H9 (cell line): ENCODE measurements at regions not wholly inside any gene's neighbourhood (a gene's known extent, or its start where the extent isn't known, plus 50 kb on each side); places are given as distances from the start of the nearest gene placed in this dataset.

ENCODE experiments used
- DNase-seq: peaks from one replicate; pipeline ENCODE4 v3.0.0-alpha.2; 2017
- H2AFZ ChIP-seq: one replicate; pipeline ENCODE4 v1.6.1; 2013; ENCODE audit warnings: mild to moderate bottlenecking, low read length, control low read depth, moderate library complexity
- H2AK5ac ChIP-seq: 2 replicates; pipeline ENCODE4 v1.6.1; 2013; ENCODE audit warnings: low read length, control low read depth, mixed read lengths; ENCODE audit not compliant: insufficient read length
- H2BK120ac ChIP-seq: one replicate; pipeline ENCODE4 v1.6.1; 2013; ENCODE audit warnings: low read depth, mild to moderate bottlenecking, low read length, control low read depth, inconsistent platforms; ENCODE audit not compliant: poor library complexity, severe bottlenecking
- H2BK12ac ChIP-seq: 2 replicates; pipeline ENCODE4 v1.6.1; 2013; ENCODE audit warnings: low read length, control low read depth, mixed read lengths, low read depth; ENCODE audit not compliant: insufficient read length
- H2BK15ac ChIP-seq: 2 replicates; pipeline ENCODE4 v1.6.1; 2013; ENCODE audit warnings: low read depth, low read length, control low read depth
- H2BK20ac ChIP-seq: one replicate; pipeline ENCODE4 v1.6.1; 2013; ENCODE audit warnings: low read depth, mild to moderate bottlenecking, low read length, control low read depth, inconsistent platforms; ENCODE audit not compliant: poor library complexity, severe bottlenecking
- H2BK5ac ChIP-seq: 2 replicates; pipeline ENCODE4 v1.6.1; 2013; ENCODE audit warnings: low read length, control low read depth, mixed read lengths; ENCODE audit not compliant: insufficient read length
- H3K14ac ChIP-seq: 2 replicates; pipeline ENCODE4 v1.6.1; 2013; ENCODE audit warnings: low read length, control low read depth; ENCODE audit not compliant: insufficient read depth
- H3K18ac ChIP-seq: 2 replicates; pipeline ENCODE4 v1.6.1; 2013; ENCODE audit warnings: low read depth, mild to moderate bottlenecking, mixed read lengths, low read length, control low read depth; ENCODE audit not compliant: insufficient read length
- H3K23ac ChIP-seq: 2 replicates; pipeline ENCODE4 v1.6.1; 2013; ENCODE audit warnings: low read length, control low read depth, mixed read lengths, low read depth; ENCODE audit not compliant: insufficient read length
- H3K23me2 ChIP-seq: 2 replicates; pipeline ENCODE4 v1.6.1; 2013; ENCODE audit warnings: low read depth, mild to moderate bottlenecking, mixed read lengths, low read length, control low read depth; ENCODE audit not compliant: insufficient read length, poor library complexity, severe bottlenecking
- H3K27ac ChIP-seq: 2 replicates; pipeline ENCODE4 v1.5.1; 2013; ENCODE audit warnings: low read length, control low read depth, mixed read lengths, low read depth; ENCODE audit not compliant: insufficient read length
- H3K27me3 ChIP-seq: 2 replicates; pipeline ENCODE4 v1.6.1; 2013; ENCODE audit warnings: low read length, control low read depth, inconsistent platforms; ENCODE audit not compliant: insufficient read depth
- H3K4ac ChIP-seq: 2 replicates; pipeline ENCODE4 v1.6.1; 2013; ENCODE audit warnings: low read depth, mild to moderate bottlenecking, control low read depth, inconsistent platforms, low read length, moderate library complexity
- H3K4me1 ChIP-seq: 2 replicates; pipeline ENCODE4 v1.6.1; 2013; ENCODE audit warnings: low read length, control low read depth, inconsistent platforms; ENCODE audit not compliant: insufficient read depth
- H3K4me2 ChIP-seq: 2 replicates; pipeline ENCODE4 v1.6.1; 2013; ENCODE audit warnings: low read length, control low read depth, mixed read lengths; ENCODE audit not compliant: insufficient read length, insufficient read depth
- H3K56ac ChIP-seq: 2 replicates; pipeline ENCODE4 v1.6.1; 2013; ENCODE audit warnings: low read depth, mild to moderate bottlenecking, mixed read lengths, low read length, control low read depth; ENCODE audit not compliant: insufficient read length
- H3K79me1 ChIP-seq: 2 replicates; pipeline ENCODE4 v1.6.1; 2013; ENCODE audit warnings: low read depth, mild to moderate bottlenecking, moderate library complexity, low read length, control low read depth, inconsistent platforms; ENCODE audit not compliant: insufficient read depth, poor library complexity, severe bottlenecking
- H3K79me2 ChIP-seq: 2 replicates; pipeline ENCODE4 v1.6.1; 2013; ENCODE audit warnings: low read length, control low read depth, inconsistent platforms; ENCODE audit not compliant: insufficient read depth
- H3K9ac ChIP-seq: 2 replicates; pipeline ENCODE4 v1.6.1; 2013; ENCODE audit warnings: low read length, control low read depth, mixed read lengths; ENCODE audit not compliant: insufficient read length; ENCODE audit errors: extremely low read depth
- H3K9me3 ChIP-seq: one replicate; pipeline ENCODE4 v1.6.1; 2013; ENCODE audit warnings: low read depth, low read length, inconsistent platforms; ENCODE audit not compliant: control insufficient read depth
- H3T11ph ChIP-seq: one replicate; pipeline ENCODE4 v1.6.1; 2013; ENCODE audit warnings: mild to moderate bottlenecking, low read length, control low read depth, inconsistent platforms
- H4K20me1 ChIP-seq: one replicate; pipeline ENCODE4 v1.6.1; 2013; ENCODE audit not compliant: control insufficient read depth, insufficient read length, insufficient read depth
- H4K5ac ChIP-seq: 2 replicates; pipeline ENCODE4 v1.6.1; 2013; ENCODE audit warnings: low read depth, mild to moderate bottlenecking, mixed read lengths, low read length, control low read depth; ENCODE audit not compliant: insufficient read length
- H4K8ac ChIP-seq: replicated peaks from 2 replicates; pipeline ENCODE4 v1.6.1; 2013; ENCODE audit warnings: low read length, control low read depth, mixed read lengths, low read depth; ENCODE audit not compliant: insufficient read length
- H4K91ac ChIP-seq: 2 replicates; pipeline ENCODE4 v1.6.1; 2013; ENCODE audit warnings: low read depth, mild to moderate bottlenecking, moderate library complexity, mixed read lengths, low read length, control low read depth; ENCODE audit not compliant: insufficient read length
- H3K27ac Mint-ChIP-seq, 3 experiments: 2 replicates in 2 of 3; 3 replicates in 1 of 3; pipeline ENCODE4 v1.8.0; 2020 to 2021; ENCODE audit warnings: mixed read lengths in 3 of 3, mild to moderate bottlenecking in 1 of 3, moderate library complexity in 1 of 3
- H3K27me3 Mint-ChIP-seq: 2 replicates; pipeline ENCODE4 v1.8.0; 2021; ENCODE audit warnings: low read depth, mild to moderate bottlenecking, moderate library complexity, mixed read lengths
- H3K36me3 Mint-ChIP-seq, 3 experiments: 2 replicates in 2 of 3; 3 replicates in 1 of 3; pipeline ENCODE4 v1.8.0; 2020 to 2021; ENCODE audit warnings: low read depth in 3 of 3, mixed read lengths in 3 of 3; ENCODE audit not compliant: insufficient read depth in 1 of 3
- H3K4me1 Mint-ChIP-seq, 2 experiments: 2 replicates each; pipeline ENCODE4 v1.8.0; 2020; ENCODE audit warnings: mixed read lengths in 2 of 2
- H3K4me3 Mint-ChIP-seq, 2 experiments: 2 replicates in 1 of 2; 3 replicates in 1 of 2; pipeline ENCODE4 v1.8.0; 2020 to 2021; ENCODE audit warnings: mild to moderate bottlenecking in 2 of 2, mixed read lengths in 2 of 2, moderate library complexity in 1 of 2
- H3K9me3 Mint-ChIP-seq, 2 experiments: 2 replicates in 1 of 2; 3 replicates in 1 of 2; pipeline ENCODE4 v1.8.0; 2020; ENCODE audit warnings: mild to moderate bottlenecking in 2 of 2, mixed read lengths in 2 of 2, moderate library complexity in 1 of 2
- CTCF ChIP-seq: fragments of 200-600 bp; sonication (generic); conservative IDR thresholded peaks from 3 replicates; pipeline ENCODE4 v1.8.0; 2021; ENCODE audit warnings: antibody characterized with exemption, mild to moderate bottlenecking
- WGBS: extraction: QIAGEN DNeasy Blood & Tissue Kit; methylation state at CpG from one replicate; pipeline ENCODE4 v1.1.7; 2013; ENCODE audit warnings: missing lambda C conversion rate, low lambda C conversion rate, mixed read lengths; ENCODE audit not compliant: insufficient read length; ENCODE audit errors: extremely low coverage; 5-methylcytosine and 5-hydroxymethylcytosine counted together

- Mint-ChIP-seq H3K27ac (no peak overlapping the region), H3K27me3 (peaks cover 34% of the 10 kb centered on the region), H3K4me3 (no peak overlapping the region), H3K9me3 (no peaks in the 10 kb centered on the region), H3K4me1 (0 out of 4 replicates have a peak, but pooled peaks cover 2 to 4% of the 10 kb centered on the region in 2 experiments), H3K36me3 (no peaks in the 10 kb centered on the region)
- no peak overlapping the region for H2BK5ac ChIP-seq
- H2BK20ac ChIP-seq: no peak overlapping the region
- H3K79me2 ChIP-seq: no peaks in the 10 kb centered on the region
- no peak overlapping the region for H3K4me2 ChIP-seq
- no peak overlapping the region for H2BK15ac ChIP-seq
- no peak overlapping the region for H3K23ac ChIP-seq
- H3K4me1 ChIP-seq: no peaks in the 10 kb centered on the region; the same call in 1 of the 2 replicates
- H3K23me2 ChIP-seq: no peaks in the 10 kb centered on the region
- H3K9me3 ChIP-seq: no peaks in the 10 kb centered on the region
- H2AFZ ChIP-seq: no peak overlapping the region
- no peak for DNase-seq
- no peaks in the 10 kb centered on the region; the same call in 1 of the 2 replicates for H3K27me3 ChIP-seq
- H2AK5ac ChIP-seq: no peak overlapping the region
- H3K27ac ChIP-seq: no peak overlapping the region
- no peak overlapping the region for H2BK12ac ChIP-seq
- no peak overlapping the region for H3T11ph ChIP-seq
- H3K4ac ChIP-seq: no peak overlapping the region
- no peak overlapping the region for H4K8ac ChIP-seq
- H3K79me1 ChIP-seq: no peaks in the 10 kb centered on the region
- H4K5ac ChIP-seq: no peak overlapping the region
- WGBS: no CpG with 5 or more reads among the region's 2 CpGs
- H3K9ac ChIP-seq: no peak overlapping the region
- no peak overlapping the region for H3K14ac ChIP-seq
- peaks cover 3% of the 10 kb centered on the region for H4K20me1 ChIP-seq
- no peak overlapping the region for H3K56ac ChIP-seq
- H3K18ac ChIP-seq: no peak overlapping the region
- TF ChIP-seq CTCF: no peak
- no peak overlapping the region for H4K91ac ChIP-seq
- H2BK120ac ChIP-seq: no peak overlapping the region
Measured at GRCh38 chr20:37619496-37619895, 74.3 kb upstream of the CTNNBL1 start.
